Stimulated activated CD4-positive, alpha-beta T cell treated with anti-CD3 and anti-CD28 coated beads, Interleukin-1b, Interleukin-23, amount 100 ng/mL, for 4 hours (primary cell): ENCODE measurements at regions not wholly inside any gene's neighbourhood (a gene's known extent, or its start where the extent isn't known, plus 50 kb on each side); places are given as distances from the start of the nearest gene placed in this dataset.

Source experiments
- DNase-seq, 2 donors: peaks; one replicate each; pipeline ENCODE4 v3.0.0-alpha.2; 2020; ENCODE audit warnings: low read depth in 2 of 2

GRCh38 chr20:60064554-60065196 lies 106.5 kb downstream of the CDH26 start:
- no peak for DNase-seq

GRCh38 chr20:60065741-60066437 lies 107.7 kb downstream of the CDH26 start:
- no peak for DNase-seq

- no peak for DNase-seq
These were observed 108.2 kb downstream of the CDH26 start for GRCh38 chr20:60066438-60066823.

- no peak for DNase-seq
These were observed 110.3 kb downstream of the CDH26 start for GRCh38 chr20:60068509-60068908.

- DNase-seq, result no peak
These were observed 111.4 kb downstream of the CDH26 start for GRCh38 chr20:60069656-60070055.

GRCh38 chr20:60070791-60071190 lies 112.6 kb downstream of the CDH26 start:
- DNase-seq, result no peak

- DNase-seq, result no peak
These were observed 113.7 kb downstream of the CDH26 start for GRCh38 chr20:60071965-60072364.

GRCh38 chr20:60073086-60073485 lies 114.9 kb downstream of the CDH26 start:
- DNase-seq, result no peak

GRCh38 chr20:60073504-60073903 lies 115.3 kb downstream of the CDH26 start:
- DNase-seq, result no peak

GRCh38 chr20:60074276-60074675 lies 116.1 kb downstream of the CDH26 start:
- DNase-seq, result no peak

GRCh38 chr20:60078351-60079250 lies 120.4 kb downstream of the CDH26 start:
- DNase-seq, result no peak

- no peak for DNase-seq
These were observed 122.2 kb downstream of the CDH26 start for GRCh38 chr20:60080401-60080800.

- DNase-seq, result no peak
These were observed 127.4 kb downstream of the CDH26 start for GRCh38 chr20:60085551-60086132.

GRCh38 chr20:60086821-60087562 lies 128.8 kb downstream of the CDH26 start:
- DNase-seq, result no peak

GRCh38 chr20:60087563-60088105 lies 129.4 kb downstream of the CDH26 start:
- DNase-seq, result no peak

- DNase-seq, result no peak
These were observed 130.0 kb downstream of the CDH26 start for GRCh38 chr20:60088236-60088635.

GRCh38 chr20:60090631-60091030 lies 132.4 kb downstream of the CDH26 start:
- DNase-seq, result no peak

- no peak for DNase-seq
These were observed 133.1 kb downstream of the CDH26 start for GRCh38 chr20:60091305-60091704.

GRCh38 chr20:60091861-60092260 lies 133.6 kb downstream of the CDH26 start:
- DNase-seq, result no peak

GRCh38 chr20:60092729-60093128 lies 134.5 kb downstream of the CDH26 start:
- DNase-seq, result no peak

- DNase-seq, result no peak
These were observed 137.2 kb downstream of the CDH26 start for GRCh38 chr20:60095456-60095855.
